HG03103 (cell line): ENCODE measurements at regions not wholly inside any gene's neighbourhood (a gene's known extent, or its start where the extent isn't known, plus 50 kb on each side); places are given as distances from the start of the nearest gene placed in this dataset.
"Not testable (repeated sequence)": the region's sequence is repeated elsewhere in the genome, so short reads cannot be mapped to it uniquely, and the experiment has no call there.

Source experiments
- ATAC-seq: cut with Tn5 transposase; IDR thresholded peaks from one replicate; pipeline ENCODE4 v1.9.1; 2021; ENCODE audit warnings: low read depth; ENCODE audit not compliant: unreplicated experiment

DNA sequence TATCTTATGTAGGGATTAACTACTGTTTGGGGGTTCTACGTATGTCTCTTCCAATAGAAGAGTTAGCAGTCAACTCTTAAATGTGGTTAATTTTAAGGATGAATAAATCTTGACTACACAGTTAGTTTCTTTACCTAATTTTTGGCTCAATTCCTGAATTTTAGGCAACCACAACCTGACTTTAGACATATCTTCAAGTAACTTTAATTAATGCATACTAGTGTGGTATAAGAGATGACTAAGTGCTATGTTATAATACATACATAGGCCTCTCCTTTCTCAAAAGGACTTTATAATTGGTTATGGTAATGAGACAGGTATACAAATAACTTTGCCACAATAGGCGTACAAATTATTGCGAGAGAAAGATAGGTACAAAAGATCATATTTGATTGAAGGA, 312.0 kb downstream of the IRS1 start:
- ATAC-seq, result no peak

DNA sequence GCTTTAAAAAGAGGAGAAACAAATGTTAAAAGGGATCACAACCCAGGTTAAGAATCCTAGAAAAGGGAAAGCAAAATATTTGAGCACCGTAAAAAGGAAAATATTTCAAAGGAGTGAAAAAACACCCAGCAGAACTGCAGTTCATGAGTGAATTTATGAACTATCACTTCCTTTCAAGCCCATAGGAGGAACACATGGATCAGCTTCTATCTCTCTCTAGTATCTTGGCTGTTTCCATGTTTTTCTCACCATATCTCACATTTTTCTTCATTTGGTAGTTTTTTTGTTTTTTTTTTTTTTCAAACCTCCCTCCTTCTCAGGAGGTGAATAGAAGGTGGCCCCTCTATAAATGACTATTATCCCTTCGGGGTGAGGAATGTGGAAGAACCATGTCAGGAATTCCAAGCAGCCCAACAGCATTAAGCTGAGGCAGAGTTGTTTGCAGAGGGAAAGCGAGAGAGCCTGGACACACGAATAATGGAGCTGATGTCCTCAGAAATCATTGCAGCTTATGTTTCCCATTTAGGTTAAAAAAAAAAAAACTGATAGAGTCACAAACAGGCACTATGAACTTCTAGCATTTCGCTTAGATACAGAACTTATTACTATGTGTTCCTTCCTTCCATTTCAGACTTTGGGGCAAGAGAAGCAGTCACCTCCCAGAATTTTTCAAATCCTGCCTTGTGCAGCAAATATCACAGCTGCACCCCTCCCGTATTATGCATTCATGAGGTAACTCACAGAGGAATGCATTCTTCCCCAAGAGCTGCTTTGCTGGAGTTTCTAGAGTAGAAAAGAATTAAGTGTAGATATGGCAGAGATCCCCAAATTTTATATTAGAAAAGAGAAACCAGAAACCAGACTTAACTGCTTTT, 315.6 kb downstream of the IRS1 start:
- no peak for ATAC-seq

- no peak for ATAC-seq
These were observed 316.5 kb downstream of the IRS1 start for GRCh38 chr2:226483143-226483542.

DNA sequence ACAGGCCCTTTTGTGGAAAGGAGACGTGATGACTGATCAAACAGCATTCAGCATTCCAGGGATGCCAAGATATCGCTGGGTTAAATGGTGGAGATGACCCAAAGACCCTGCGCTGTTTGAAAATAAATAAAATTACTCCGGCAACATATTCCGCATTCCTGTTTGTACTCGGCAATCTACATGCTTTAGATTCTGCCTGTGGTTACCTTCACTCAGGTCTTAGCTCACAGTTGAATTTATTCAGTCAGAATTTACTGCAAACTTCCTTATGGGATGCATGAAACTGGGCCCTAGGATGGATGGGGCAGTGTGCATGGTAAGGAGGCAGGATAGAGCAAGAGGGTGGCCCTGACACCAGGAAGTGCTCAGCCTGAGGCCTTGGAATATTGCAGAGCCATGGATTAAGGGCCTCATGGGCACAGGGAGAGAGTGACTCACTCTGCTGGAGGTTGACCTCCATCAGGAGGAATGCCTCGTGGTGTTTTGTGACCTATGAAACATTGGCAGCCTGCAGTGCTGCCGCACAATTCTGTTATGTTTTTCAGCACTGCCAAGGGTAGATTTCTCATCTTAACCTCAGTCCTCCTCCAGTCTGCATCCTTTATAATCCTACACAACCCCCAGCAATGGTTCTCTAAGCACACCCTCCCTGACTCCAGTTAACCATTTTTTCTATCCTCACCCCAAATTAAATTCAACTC, 321.4 kb downstream of the IRS1 start:
- no peak for ATAC-seq

GRCh38 chr2:226477221-226478108, 322.2 kb downstream of the IRS1 start:
- no peak for ATAC-seq

DNA sequence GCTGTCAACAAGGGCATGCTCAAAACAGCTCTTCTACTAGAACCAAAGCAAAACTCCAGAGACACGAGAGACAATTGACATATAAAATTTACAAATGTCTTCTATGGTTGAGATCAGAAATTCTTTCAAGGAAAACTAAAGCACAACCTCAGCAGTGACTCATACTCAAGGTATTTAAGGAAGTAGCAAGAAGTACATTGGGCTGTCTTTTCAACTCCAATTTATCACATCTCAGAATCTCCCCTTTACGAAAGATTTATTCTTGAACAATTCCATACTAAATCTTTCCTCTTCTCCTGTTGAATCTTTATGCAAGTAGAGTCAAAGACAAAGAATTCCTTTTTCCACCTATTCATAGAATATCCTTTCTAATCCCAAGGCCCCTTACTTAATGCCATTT, 324.0 kb downstream of the IRS1 start:
- ATAC-seq, result no peak

DNA sequence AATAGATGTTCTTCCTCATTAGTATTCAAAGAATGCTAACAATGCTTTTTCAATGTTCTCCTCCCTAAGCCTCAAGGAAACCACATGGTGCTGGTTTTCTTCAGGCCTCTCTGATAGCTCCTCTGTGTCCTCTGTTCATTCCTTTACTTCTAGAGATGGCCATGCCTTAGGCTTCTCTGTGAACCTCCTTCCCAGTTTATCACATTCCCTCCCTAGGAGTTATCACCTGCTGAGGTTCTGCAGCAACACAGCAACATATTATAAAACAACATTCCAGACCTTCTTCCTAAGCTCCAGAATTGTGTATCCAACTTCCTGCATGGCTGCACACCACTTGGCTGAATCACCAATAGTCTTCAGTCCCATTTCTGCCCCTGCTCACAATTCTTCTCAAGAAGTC, 325.5 kb downstream of the IRS1 start:
- ATAC-seq, result no peak

GRCh38 chr2:226471987-226472470, 327.6 kb downstream of the IRS1 start:
- no peak for ATAC-seq

DNA sequence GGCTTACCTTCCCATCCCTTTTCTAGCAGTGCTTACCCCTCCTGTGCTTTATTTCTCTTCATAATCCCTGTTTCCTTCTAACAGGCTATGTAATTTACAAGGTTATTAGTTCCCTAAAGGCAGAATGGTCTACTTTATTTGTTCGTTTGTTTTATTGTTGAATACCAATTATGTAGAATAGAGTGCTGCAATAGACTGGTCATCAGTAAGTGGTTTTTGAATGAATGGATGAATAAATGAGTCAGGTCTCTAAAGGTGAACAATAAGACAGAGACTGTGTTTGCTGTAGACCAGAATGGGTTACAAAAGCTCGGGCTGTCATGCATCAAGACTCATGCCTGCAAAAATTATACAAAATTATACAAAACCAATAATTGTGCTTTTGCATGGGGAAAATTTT, 332.0 kb downstream of the IRS1 start:
- no peak for ATAC-seq

- ATAC-seq, result no peak
These were observed 332.4 kb downstream of the IRS1 start for GRCh38 chr2:226467221-226467620.

- ATAC-seq, result no peak
These were observed 333.0 kb downstream of the IRS1 start for GRCh38 chr2:226466589-226466988.

GRCh38 chr2:226466124-226466523, 333.5 kb downstream of the IRS1 start:
- ATAC-seq, result no peak

GRCh38 chr2:226464380-226464779, 335.2 kb downstream of the IRS1 start:
- no peak for ATAC-seq

DNA sequence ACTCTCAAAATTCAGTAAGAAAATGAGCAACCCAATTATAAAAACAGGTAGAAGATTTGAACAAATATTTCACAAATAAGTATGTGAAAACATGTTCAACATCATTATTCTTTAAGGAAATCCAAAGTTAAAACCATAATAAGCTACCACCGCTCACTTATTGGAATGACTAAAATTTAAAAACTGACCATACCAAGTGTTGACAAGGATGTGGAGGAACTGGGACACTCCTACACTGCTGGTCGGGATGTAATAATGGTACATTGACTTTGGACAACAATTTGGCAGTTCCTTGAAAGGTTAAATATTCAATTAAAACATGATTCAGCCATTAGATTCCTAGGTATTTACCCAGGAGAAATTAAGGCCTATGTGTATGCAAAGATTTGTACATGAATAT, 336.5 kb downstream of the IRS1 start:
- no peak for ATAC-seq

DNA sequence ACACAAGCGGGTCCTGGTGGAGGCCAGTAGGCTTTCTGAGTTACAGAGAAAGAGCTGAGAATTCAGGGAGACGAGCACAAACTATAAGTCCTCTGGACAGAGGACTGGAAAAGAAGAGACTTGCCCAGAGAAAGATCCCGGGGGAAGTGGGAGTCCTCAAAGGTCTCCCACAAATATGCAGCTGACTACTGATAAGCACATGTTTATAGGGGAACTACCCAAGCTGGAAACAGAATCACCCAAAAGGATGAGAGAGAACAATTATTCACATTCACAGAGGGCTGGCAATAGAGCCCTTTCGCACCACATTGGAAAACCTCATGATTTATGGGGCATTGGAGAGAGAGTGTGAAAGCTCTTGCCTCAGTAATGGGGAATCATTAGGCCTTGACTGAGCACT, 337.6 kb downstream of the IRS1 start:
- no peak for ATAC-seq

- ATAC-seq, result not testable (repeated sequence)
These were observed 343.5 kb downstream of the IRS1 start for GRCh38 chr2:226456144-226456543.

- ATAC-seq, result no peak
These were observed 346.9 kb downstream of the IRS1 start for GRCh38 chr2:226452768-226453167.

GRCh38 chr2:226451486-226451885, 348.1 kb downstream of the IRS1 start:
- no peak for ATAC-seq

DNA sequence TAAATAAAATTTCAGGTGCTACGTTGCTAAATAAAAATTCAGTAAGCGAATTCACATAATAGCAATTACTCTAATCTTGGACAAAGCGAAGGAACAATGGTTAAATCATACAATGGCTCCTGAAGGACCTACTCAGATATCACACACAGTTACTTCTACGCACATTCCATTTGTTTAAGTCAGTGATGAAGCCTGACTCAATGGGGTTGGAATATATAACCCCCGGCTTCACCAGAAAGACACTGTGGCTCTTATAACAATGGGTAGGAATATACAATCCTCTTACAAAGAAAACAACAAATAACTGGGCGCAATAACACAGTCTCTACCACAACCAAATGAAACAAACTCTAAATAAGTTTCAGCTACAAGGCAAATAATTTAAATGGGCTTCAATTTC, 349.5 kb downstream of the IRS1 start:
- no peak for ATAC-seq

- no peak for ATAC-seq
These were observed 352.0 kb downstream of the IRS1 start for GRCh38 chr2:226447338-226448300.
